ENCODE measurements at regions not wholly inside any gene's neighbourhood (a gene's known extent, or its start where the extent isn't known, plus 50 kb on each side); places are given as distances from the start of the nearest gene placed in this dataset.

DNA sequence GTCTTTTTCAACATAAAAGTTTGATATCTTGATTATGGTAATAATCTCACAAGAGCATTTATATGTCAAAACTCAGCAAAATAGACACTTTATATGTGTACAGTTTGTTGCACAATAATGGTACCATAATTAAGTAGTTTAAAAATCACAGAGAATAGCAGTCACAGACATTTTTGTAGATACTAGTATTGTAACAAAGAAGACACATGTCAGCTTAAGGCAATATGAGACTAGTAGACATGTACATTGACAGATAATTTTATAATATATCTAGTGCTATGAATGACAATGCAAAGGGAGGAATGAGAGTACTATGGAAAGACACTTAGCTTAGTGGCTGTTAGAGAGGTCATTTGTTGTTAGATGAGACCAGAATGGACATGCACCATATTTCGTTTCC lies 1490.6 kb upstream of the CDH6 start (continued):
- TF ChIP-seq FOSL2 (IDR thresholded peaks at IDR 0.05; ENCODE audit: borderline replicate concordance, low read depth) = no peak
- no peak for TF ChIP-seq EP300 (IDR thresholded peaks at IDR 0.05; ENCODE audit: borderline replicate concordance in 1 of 2, low read depth in 1 of 2, low read length in 1 of 2)
- TF ChIP-seq, protein P1, sequence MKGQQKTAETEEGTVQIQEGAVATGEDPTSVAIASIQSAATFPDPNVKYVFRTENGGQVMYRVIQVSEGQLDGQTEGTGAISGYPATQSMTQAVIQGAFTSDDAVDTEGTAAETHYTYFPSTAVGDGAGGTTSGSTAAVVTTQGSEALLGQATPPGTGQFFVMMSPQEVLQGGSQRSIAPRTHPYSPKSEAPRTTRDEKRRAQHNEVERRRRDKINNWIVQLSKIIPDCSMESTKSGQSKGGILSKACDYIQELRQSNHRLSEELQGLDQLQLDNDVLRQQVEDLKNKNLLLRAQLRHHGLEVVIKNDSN (IDR thresholded peaks at IDR 0.05; ENCODE audit: borderline replicate concordance, low read depth) = no peak
- no peak for TF ChIP-seq REST (IDR thresholded peaks at IDR 0.05; ENCODE audit: low read depth, low read length)

DNA sequence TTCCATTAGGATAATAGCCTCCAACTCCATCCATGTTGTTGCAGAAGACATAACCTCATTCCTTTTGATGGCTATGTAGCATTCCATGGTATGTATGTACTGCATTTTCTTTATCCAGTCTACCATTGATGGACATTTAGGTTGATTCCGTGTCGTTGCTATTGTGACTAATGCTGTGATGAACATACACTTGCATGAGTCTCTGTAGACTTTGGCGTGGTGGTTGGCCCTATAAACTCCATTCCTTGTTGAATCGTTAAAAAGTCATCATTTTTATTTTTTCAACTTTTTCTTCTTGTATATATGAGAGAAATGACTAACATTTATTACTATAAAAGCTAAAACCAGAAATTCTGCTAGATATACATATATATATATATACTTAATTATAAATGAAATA lies 1491.9 kb upstream of the CDH6 start:
- WGBS (ENCODE audit: low lambda C conversion rate) = under 1% methylated on average over 4 of the region's 4 CpGs
- no peak overlapping the region for H3K4me2 ChIP-seq
- no peak overlapping the region for H3K9ac ChIP-seq
- H3K9me3 ChIP-seq = no peaks in the 10 kb centered on the region
- no peak overlapping the region for H3K27ac ChIP-seq (ENCODE audit: low read depth in 2 of 2, low read length in 1 of 2)
- DNase-seq = no peak
- no peaks in the 10 kb centered on the region for H4K20me1 ChIP-seq (ENCODE audit: insufficient read depth)
- H3K4me1 ChIP-seq (ENCODE audit: control insufficient read depth in 1 of 2, insufficient read depth in 2 of 2, low read depth in 1 of 2, low read length in 1 of 2) = no peaks in the 10 kb centered on the region
- H3K79me2 ChIP-seq (ENCODE audit: insufficient read depth) = no peaks in the 10 kb centered on the region
- no peaks in the 10 kb centered on the region for H3K9me2 ChIP-seq
- ChIA-PET POLR2A (no interaction called here), CTCF (no interaction called here)
- H3K4me3 ChIP-seq (ENCODE audit: low read depth in 2 of 2, low read length in 1 of 2) = no peak overlapping the region
- H3K36me3 ChIP-seq (replicated peaks in 1 of 2; ENCODE audit: control insufficient read depth in 1 of 2, insufficient read depth in 2 of 2, low read length in 1 of 2) = no peaks in the 10 kb centered on the region
- no peaks in the 10 kb centered on the region for H3F3A ChIP-seq (replicated peaks; ENCODE audit: insufficient read depth)
- H2AFZ ChIP-seq (ENCODE audit: low read depth) = no peak overlapping the region
- H3K27me3 ChIP-seq (ENCODE audit: insufficient read depth) = no peaks in the 10 kb centered on the region
- TF ChIP-seq GABPA (IDR thresholded peaks at IDR 0.05; ENCODE audit: low read depth) (no peak), EP300 (IDR thresholded peaks at IDR 0.05; ENCODE audit: borderline replicate concordance in 1 of 2, low read depth in 1 of 2, low read length in 1 of 2) (no peak), NFIC (IDR thresholded peaks at IDR 0.05; ENCODE audit: borderline replicate concordance) (no peak), REST (IDR thresholded peaks at IDR 0.05; ENCODE audit: low read depth, low read length) (no peak), NRF1 (IDR thresholded peaks at IDR 0.05; ENCODE audit: low read depth, low read length) (no peak), FOXJ3 (CRISPR knock-in tag; IDR thresholded peaks at IDR 0.05) (no peak), JUND (IDR thresholded peaks at IDR 0.05) (no peak), YY1 (IDR thresholded peaks at IDR 0.05; ENCODE audit: low read depth) (no peak), SIN3A (IDR thresholded peaks at IDR 0.05; ENCODE audit: borderline replicate concordance, low read depth, low read length) (no peak), MEF2A (IDR thresholded peaks at IDR 0.05; ENCODE audit: borderline replicate concordance, low read depth) (no peak), GATA2 (CRISPR knock-in tag; IDR thresholded peaks at IDR 0.05) (no peak), PBX3 (IDR thresholded peaks at IDR 0.05) (no peak), MXI1 (IDR thresholded peaks at IDR 0.05; ENCODE audit: low read depth, low read length) (no peak), TAF1 (IDR thresholded peaks at IDR 0.05; ENCODE audit: borderline replicate concordance, low read depth, low read length) (no peak)
- TF ChIP-seq, protein P2, sequence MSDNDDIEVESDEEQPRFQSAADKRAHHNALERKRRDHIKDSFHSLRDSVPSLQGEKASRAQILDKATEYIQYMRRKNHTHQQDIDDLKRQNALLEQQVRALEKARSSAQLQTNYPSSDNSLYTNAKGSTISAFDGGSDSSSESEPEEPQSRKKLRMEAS (IDR thresholded peaks at IDR 0.05; ENCODE audit: low read depth) = no peak
- TF ChIP-seq, protein P3, sequence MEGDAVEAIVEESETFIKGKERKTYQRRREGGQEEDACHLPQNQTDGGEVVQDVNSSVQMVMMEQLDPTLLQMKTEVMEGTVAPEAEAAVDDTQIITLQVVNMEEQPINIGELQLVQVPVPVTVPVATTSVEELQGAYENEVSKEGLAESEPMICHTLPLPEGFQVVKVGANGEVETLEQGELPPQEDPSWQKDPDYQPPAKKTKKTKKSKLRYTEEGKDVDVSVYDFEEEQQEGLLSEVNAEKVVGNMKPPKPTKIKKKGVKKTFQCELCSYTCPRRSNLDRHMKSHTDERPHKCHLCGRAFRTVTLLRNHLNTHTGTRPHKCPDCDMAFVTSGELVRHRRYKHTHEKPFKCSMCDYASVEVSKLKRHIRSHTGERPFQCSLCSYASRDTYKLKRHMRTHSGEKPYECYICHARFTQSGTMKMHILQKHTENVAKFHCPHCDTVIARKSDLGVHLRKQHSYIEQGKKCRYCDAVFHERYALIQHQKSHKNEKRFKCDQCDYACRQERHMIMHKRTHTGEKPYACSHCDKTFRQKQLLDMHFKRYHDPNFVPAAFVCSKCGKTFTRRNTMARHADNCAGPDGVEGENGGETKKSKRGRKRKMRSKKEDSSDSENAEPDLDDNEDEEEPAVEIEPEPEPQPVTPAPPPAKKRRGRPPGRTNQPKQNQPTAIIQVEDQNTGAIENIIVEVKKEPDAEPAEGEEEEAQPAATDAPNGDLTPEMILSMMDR (IDR thresholded peaks at IDR 0.05) = no peak
- TF ChIP-seq, protein P4, sequence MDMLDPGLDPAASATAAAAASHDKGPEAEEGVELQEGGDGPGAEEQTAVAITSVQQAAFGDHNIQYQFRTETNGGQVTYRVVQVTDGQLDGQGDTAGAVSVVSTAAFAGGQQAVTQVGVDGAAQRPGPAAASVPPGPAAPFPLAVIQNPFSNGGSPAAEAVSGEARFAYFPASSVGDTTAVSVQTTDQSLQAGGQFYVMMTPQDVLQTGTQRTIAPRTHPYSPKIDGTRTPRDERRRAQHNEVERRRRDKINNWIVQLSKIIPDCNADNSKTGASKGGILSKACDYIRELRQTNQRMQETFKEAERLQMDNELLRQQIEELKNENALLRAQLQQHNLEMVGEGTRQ (IDR thresholded peaks at IDR 0.05; ENCODE audit: borderline replicate concordance, low read depth, low read length) = no peak

Data from SK-N-SH (cell line).